Fibroblast of skin of right quadriceps (primary cell): ENCODE measurements at regions not wholly inside any gene's neighbourhood (a gene's known extent, or its start where the extent isn't known, plus 50 kb on each side); places are given as distances from the start of the nearest gene placed in this dataset.
A peak's percentile ranks its signal among the peaks of the same experiment; 100 is the strongest.
"Not testable (repeated sequence)": the region's sequence is repeated elsewhere in the genome, so short reads cannot be mapped to it uniquely, and the experiment has no call there.

Source experiments
- DNase-seq: peaks from one replicate; pipeline ENCODE4 v3.0.0-alpha.2; 2013

- DNase-seq: no peak
Measured at GRCh38 chrX:28188526-28188925, 207.3 kb upstream of the DCAF8L1 start.

GRCh38 chrX:28180096-28180495, 198.8 kb upstream of the DCAF8L1 start:
- peak; percentile 3 for DNase-seq

GRCh38 chrX:28178206-28178605, 197.0 kb upstream of the DCAF8L1 start:
- no peak for DNase-seq

GRCh38 chrX:28177202-28177601, 196.0 kb upstream of the DCAF8L1 start:
- no peak for DNase-seq

- no peak for DNase-seq
Measured at GRCh38 chrX:28170713-28171112, 189.5 kb upstream of the DCAF8L1 start.

GRCh38 chrX:28158019-28158777, 176.9 kb upstream of the DCAF8L1 start:
- DNase-seq: no peak

GRCh38 chrX:28152263-28152662, 171.0 kb upstream of the DCAF8L1 start:
- DNase-seq: not testable (repeated sequence)

- peak; percentile 1 for DNase-seq
Measured at GRCh38 chrX:28135378-28136047, 154.3 kb upstream of the DCAF8L1 start.

GRCh38 chrX:28133763-28134162, 152.5 kb upstream of the DCAF8L1 start:
- no peak for DNase-seq

- DNase-seq: no peak
Measured at GRCh38 chrX:28127662-28128061, 146.4 kb upstream of the DCAF8L1 start.

GRCh38 chrX:28126886-28127285, 145.6 kb upstream of the DCAF8L1 start:
- DNase-seq: no peak

GRCh38 chrX:28124416-28124815, 143.2 kb upstream of the DCAF8L1 start:
- DNase-seq: no peak

- DNase-seq: not testable (repeated sequence)
Measured at GRCh38 chrX:28120580-28121245, 139.5 kb upstream of the DCAF8L1 start.

GRCh38 chrX:28120072-28120471, 138.8 kb upstream of the DCAF8L1 start:
- DNase-seq: no peak

- no peak for DNase-seq
Measured at GRCh38 chrX:28108186-28108945, 127.1 kb upstream of the DCAF8L1 start.

- DNase-seq: no peak
Measured at GRCh38 chrX:28099166-28099565, 117.9 kb upstream of the DCAF8L1 start.

- no peak for DNase-seq
Measured at GRCh38 chrX:28085653-28086052, 104.4 kb upstream of the DCAF8L1 start.

GRCh38 chrX:28058901-28059300, 77.7 kb upstream of the DCAF8L1 start:
- no peak for DNase-seq

- DNase-seq: no peak
Measured at GRCh38 chrX:28042826-28043564, 61.7 kb upstream of the DCAF8L1 start.

- DNase-seq: no peak
Measured at GRCh38 chrX:28042260-28042659, 61.0 kb upstream of the DCAF8L1 start.

- DNase-seq: no peak
Measured at GRCh38 chrX:28039258-28039657, 58.0 kb upstream of the DCAF8L1 start.
